ENCODE measurements at regions not wholly inside any gene's neighbourhood (a gene's known extent, or its start where the extent isn't known, plus 50 kb on each side); places are given as distances from the start of the nearest gene placed in this dataset.

DNA sequence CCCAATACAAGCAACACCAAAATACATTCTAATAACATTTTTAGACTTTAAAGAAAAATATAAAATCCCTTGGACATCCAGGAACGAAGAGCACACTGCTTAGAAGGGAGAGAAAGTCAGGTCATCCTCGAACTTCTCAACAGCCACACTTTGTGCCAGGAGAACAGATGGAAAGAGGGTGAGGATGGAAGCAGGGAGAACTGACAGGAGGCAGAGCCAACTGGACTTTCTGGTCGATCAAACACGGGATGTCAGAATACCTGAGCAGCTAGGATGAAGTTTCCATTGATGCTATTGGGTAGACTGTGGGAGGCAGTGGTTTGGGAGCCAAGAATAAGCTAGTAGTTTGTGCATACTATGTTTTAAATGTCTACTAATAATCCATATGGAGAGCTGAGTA is 111.4 kb downstream of the TOMM20 start:
- H3K14ac ChIP-seq (ENCODE audit: low read length): no peak overlapping the region

DNA sequence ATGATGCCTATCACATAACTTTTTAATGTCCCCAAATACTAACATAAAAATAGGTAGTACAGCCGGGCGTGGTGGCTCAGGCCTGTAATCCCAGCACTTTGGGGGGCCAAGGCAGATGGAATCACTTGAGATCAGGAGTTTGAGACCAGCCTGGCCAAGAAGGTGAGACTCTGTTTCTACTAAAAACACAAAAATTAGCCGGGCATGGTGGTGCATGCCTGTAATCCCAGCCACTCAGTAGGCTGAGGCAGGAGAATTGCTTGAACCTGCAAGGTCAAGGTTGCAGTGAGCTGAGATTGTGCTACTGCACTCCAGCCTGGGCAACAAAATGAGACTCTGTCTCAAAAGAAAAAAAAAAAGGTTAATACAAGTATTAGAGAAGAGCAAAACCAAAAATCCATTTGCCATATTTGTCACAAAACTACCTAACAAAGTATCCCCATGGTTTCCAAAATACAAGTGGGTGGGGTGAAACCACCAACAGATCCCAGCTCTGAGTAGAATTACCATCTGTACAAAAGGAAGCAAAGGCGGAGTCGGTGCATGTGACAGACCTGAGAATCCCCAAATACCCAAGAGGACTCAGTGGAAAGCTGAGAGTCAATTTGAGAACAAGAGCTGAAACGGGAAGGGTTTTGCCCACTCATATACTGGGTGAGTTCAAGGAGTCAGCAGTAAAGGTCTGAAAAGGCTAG is 113.2 kb downstream of the TOMM20 start:
- Histone ChIP-seq H2AFZ (ENCODE audit: insufficient read depth, low read length, poor library complexity) (no peak overlapping the region), H4K8ac (ENCODE audit: low read depth, low read length) (no peak overlapping the region), H2BK5ac (ENCODE audit: low read depth, low read length, poor library complexity) (no peak overlapping the region), H3K14ac (ENCODE audit: low read length) (no peak overlapping the region), H2BK12ac (ENCODE audit: low read length) (peak overlapping the region; percentile 85), H3K79me2 (ENCODE audit: control insufficient read depth, insufficient read depth, low read length, poor library complexity) (peaks cover 3% of the 10 kb centered on the region), H3K4me1 (ENCODE audit: control insufficient read depth in 1 of 2, insufficient read depth in 2 of 2, low read length in 2 of 2) (peaks cover 30% of the 10 kb centered on the region in 2 experiments), H4K12ac (ENCODE audit: low read depth, low read length) (no peak overlapping the region), H3K27ac (ENCODE audit: low read depth, low read length) (no peak overlapping the region), H3K23ac (ENCODE audit: low read length) (no peak overlapping the region), H3K18ac (ENCODE audit: low read length) (no peak overlapping the region), H3K36me3 (ENCODE audit: control insufficient read depth in 1 of 2, insufficient read depth in 2 of 2, low read length in 2 of 2) (no peaks in the 10 kb centered on the region), H3K4me2 (ENCODE audit: low read length) (no peak overlapping the region), H3K27me3 (ENCODE audit: insufficient read depth, low read length) (no peaks in the 10 kb centered on the region), H4K91ac (ENCODE audit: low read depth, low read length) (peak overlapping the region; percentile 53), H3K79me1 (ENCODE audit: low read length) (peaks cover 25% of the 10 kb centered on the region), H3K4me3 (ENCODE audit: low read depth, low read length) (no peak overlapping the region), H3K4ac (ENCODE audit: low read depth, low read length) (no peak overlapping the region), H2AK5ac (ENCODE audit: low read length) (peak overlapping the region; percentile 49), H2BK120ac (ENCODE audit: insufficient read depth, low read length, poor library complexity) (no peak overlapping the region), H3K9ac (ENCODE audit: low read length) (no peak overlapping the region), H3K9me3 (ENCODE audit: insufficient read depth, low read depth, low read length) (peaks cover 1% of the 10 kb centered on the region)
- no CpG with 5 or more reads among the region's 6 CpGs for WGBS (ENCODE audit: extremely low coverage, insufficient coverage, insufficient read length)
- DNase-seq: no peak

More for the DNA sequence above, 111.4 kb downstream of the TOMM20 start:
- H3K27me3 ChIP-seq (ENCODE audit: insufficient read depth, low read length): no peaks in the 10 kb centered on the region
- peaks cover 1% of the 10 kb centered on the region for H3K9me3 ChIP-seq (ENCODE audit: insufficient read depth, low read depth, low read length)
- no peak overlapping the region for H3K18ac ChIP-seq (ENCODE audit: low read length)
- H3K27ac ChIP-seq (ENCODE audit: low read depth, low read length): peak overlapping the region; percentile 84
- H3K9ac ChIP-seq (ENCODE audit: low read length): no peak overlapping the region
- no peak overlapping the region for H3K4me2 ChIP-seq (ENCODE audit: low read length)
- H3K23ac ChIP-seq (ENCODE audit: low read length): no peak overlapping the region
- no peak overlapping the region for H3K4ac ChIP-seq (ENCODE audit: low read depth, low read length)
- no CpG with 5 or more reads among the region's 4 CpGs for WGBS (ENCODE audit: extremely low coverage, insufficient coverage, insufficient read length)
- peak overlapping the region; percentile 49 for H4K8ac ChIP-seq (ENCODE audit: low read depth, low read length)
- peaks cover 22 to 26% of the 10 kb centered on the region in 2 experiments for H3K4me1 ChIP-seq (ENCODE audit: control insufficient read depth in 1 of 2, insufficient read depth in 2 of 2, low read length in 2 of 2)
- H4K12ac ChIP-seq (ENCODE audit: low read depth, low read length): no peak overlapping the region
- peak overlapping the region; percentile 77 for H2BK5ac ChIP-seq (ENCODE audit: low read depth, low read length, poor library complexity)
- H3K4me3 ChIP-seq (ENCODE audit: low read depth, low read length): no peak overlapping the region
- H2BK120ac ChIP-seq (ENCODE audit: insufficient read depth, low read length, poor library complexity): no peak overlapping the region
- peak overlapping the region; percentile 98 for H2BK12ac ChIP-seq (ENCODE audit: low read length)
- H2AFZ ChIP-seq (ENCODE audit: insufficient read depth, low read length, poor library complexity): no peak overlapping the region
- peaks cover 3% of the 10 kb centered on the region for H3K79me2 ChIP-seq (ENCODE audit: control insufficient read depth, insufficient read depth, low read length, poor library complexity)
- H3K36me3 ChIP-seq (ENCODE audit: control insufficient read depth in 1 of 2, insufficient read depth in 2 of 2, low read length in 2 of 2): no peaks in the 10 kb centered on the region
- peaks cover 21% of the 10 kb centered on the region for H3K79me1 ChIP-seq (ENCODE audit: low read length)
- peak overlapping the region; percentile 84 for H2AK5ac ChIP-seq (ENCODE audit: low read length)
- DNase-seq: no peak
- H4K91ac ChIP-seq (ENCODE audit: low read depth, low read length): peak overlapping the region; percentile 77

DNA sequence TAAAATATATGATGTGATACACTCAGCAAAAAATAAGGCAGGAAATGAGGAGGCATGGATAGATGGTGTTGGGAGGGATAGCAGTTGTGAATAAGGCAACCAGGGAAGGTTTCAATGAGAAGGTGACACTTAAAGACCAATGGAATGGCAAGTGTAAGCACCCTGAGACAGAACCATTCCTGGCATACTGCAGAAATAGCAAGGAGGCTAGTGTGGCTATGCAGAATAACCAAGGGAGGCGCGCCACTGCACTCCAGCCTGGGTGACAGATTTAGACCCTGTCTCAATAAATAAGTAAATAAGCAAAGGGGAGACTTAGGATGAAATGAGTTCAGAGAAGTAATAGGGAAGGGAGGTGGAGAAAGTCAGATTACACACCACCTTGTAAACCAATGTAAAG is 113.9 kb downstream of the TOMM20 start:
- Histone ChIP-seq H4K91ac (ENCODE audit: low read depth, low read length) (peak overlapping the region; percentile 15), H3K14ac (ENCODE audit: low read length) (no peak overlapping the region), H3K4me2 (ENCODE audit: low read length) (no peak overlapping the region), H4K8ac (ENCODE audit: low read depth, low read length) (no peak overlapping the region), H2BK5ac (ENCODE audit: low read depth, low read length, poor library complexity) (no peak overlapping the region), H3K18ac (ENCODE audit: low read length) (no peak overlapping the region), H3K27me3 (ENCODE audit: insufficient read depth, low read length) (no peaks in the 10 kb centered on the region), H3K4ac (ENCODE audit: low read depth, low read length) (no peak overlapping the region), H3K79me1 (ENCODE audit: low read length) (peaks cover 25% of the 10 kb centered on the region), H2AK5ac (ENCODE audit: low read length) (no peak overlapping the region), H3K9ac (ENCODE audit: low read length) (no peak overlapping the region), H3K36me3 (ENCODE audit: control insufficient read depth in 1 of 2, insufficient read depth in 2 of 2, low read length in 2 of 2) (no peaks in the 10 kb centered on the region), H3K79me2 (ENCODE audit: control insufficient read depth, insufficient read depth, low read length, poor library complexity) (peaks cover 3% of the 10 kb centered on the region), H2BK120ac (ENCODE audit: insufficient read depth, low read length, poor library complexity) (no peak overlapping the region), H4K12ac (ENCODE audit: low read depth, low read length) (no peak overlapping the region), H2AFZ (ENCODE audit: insufficient read depth, low read length, poor library complexity) (no peak overlapping the region), H3K4me1 (ENCODE audit: control insufficient read depth in 1 of 2, insufficient read depth in 2 of 2, low read length in 2 of 2) (peaks cover 30% of the 10 kb centered on the region in 2 experiments), H3K9me3 (ENCODE audit: insufficient read depth, low read depth, low read length) (peaks cover 1% of the 10 kb centered on the region), H3K4me3 (ENCODE audit: low read depth, low read length) (no peak overlapping the region), H2BK12ac (ENCODE audit: low read length) (peak overlapping the region; percentile 47), H3K23ac (ENCODE audit: low read length) (no peak overlapping the region), H3K27ac (ENCODE audit: low read depth, low read length) (no peak overlapping the region)
- DNase-seq: peak; percentile 45 to 73
- no CpG with 5 or more reads among the region's 2 CpGs for WGBS (ENCODE audit: extremely low coverage, insufficient coverage, insufficient read length)

DNA sequence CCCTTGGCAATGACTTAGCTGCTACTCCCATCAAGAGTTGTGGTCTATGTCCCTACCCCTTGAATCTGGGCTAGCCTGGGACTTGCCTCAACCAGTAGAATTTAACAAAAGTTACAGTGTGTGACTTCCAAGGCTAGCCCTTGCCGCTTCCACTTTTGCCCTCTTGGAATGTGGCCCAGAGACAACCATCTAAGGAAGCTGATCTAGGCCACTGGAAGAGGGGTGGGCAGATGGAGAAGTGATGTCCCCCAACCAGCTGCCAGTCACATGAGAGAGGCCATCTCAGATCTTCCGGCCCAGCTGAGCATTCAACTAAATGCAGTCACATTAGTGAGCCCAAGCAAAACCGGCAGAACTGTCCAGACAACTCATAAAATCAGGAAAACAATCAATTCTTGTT is 115.1 kb downstream of the TOMM20 start:
- peak overlapping the region; percentile 82 for H2BK12ac ChIP-seq (ENCODE audit: low read length)
- no peak overlapping the region for H3K4me3 ChIP-seq (ENCODE audit: low read depth, low read length)
- peak overlapping the region; percentile 32 for H4K8ac ChIP-seq (ENCODE audit: low read depth, low read length)
- peak overlapping the region; percentile 43 for H2BK5ac ChIP-seq (ENCODE audit: low read depth, low read length, poor library complexity)
- no peak overlapping the region for H3K9ac ChIP-seq (ENCODE audit: low read length)
- no peak overlapping the region for H3K4me2 ChIP-seq (ENCODE audit: low read length)
- H3K18ac ChIP-seq (ENCODE audit: low read length): no peak overlapping the region
- H4K12ac ChIP-seq (ENCODE audit: low read depth, low read length): no peak overlapping the region
- H3K4ac ChIP-seq (ENCODE audit: low read depth, low read length): no peak overlapping the region
- H3K23ac ChIP-seq (ENCODE audit: low read length): no peak overlapping the region
- H2AFZ ChIP-seq (ENCODE audit: insufficient read depth, low read length, poor library complexity): no peak overlapping the region
- peaks cover 22% of the 10 kb centered on the region for H3K79me1 ChIP-seq (ENCODE audit: low read length)
- H2BK120ac ChIP-seq (ENCODE audit: insufficient read depth, low read length, poor library complexity): peak overlapping the region; percentile 36
- peaks cover 3% of the 10 kb centered on the region for H3K79me2 ChIP-seq (ENCODE audit: control insufficient read depth, insufficient read depth, low read length, poor library complexity)
- no peaks in the 10 kb centered on the region for H3K27me3 ChIP-seq (ENCODE audit: insufficient read depth, low read length)
- peak overlapping the region; percentile 81 for H3K27ac ChIP-seq (ENCODE audit: low read depth, low read length)
- no peaks in the 10 kb centered on the region for H3K36me3 ChIP-seq (ENCODE audit: control insufficient read depth in 1 of 2, insufficient read depth in 2 of 2, low read length in 2 of 2)
- H2AK5ac ChIP-seq (ENCODE audit: low read length): peak overlapping the region; percentile 49
- DNase-seq: peak in 1 of 2 donors; percentile 62
- H3K4me1 ChIP-seq (ENCODE audit: control insufficient read depth in 1 of 2, insufficient read depth in 2 of 2, low read length in 2 of 2): peaks cover 27 to 28% of the 10 kb centered on the region in 2 experiments
- peaks cover 1% of the 10 kb centered on the region for H3K9me3 ChIP-seq (ENCODE audit: insufficient read depth, low read depth, low read length)
- H4K91ac ChIP-seq (ENCODE audit: low read depth, low read length): peak overlapping the region; percentile 57
- peak overlapping the region; percentile 63 for H3K14ac ChIP-seq (ENCODE audit: low read length)
- no CpG with 5 or more reads among the region's 3 CpGs for WGBS (ENCODE audit: extremely low coverage, insufficient coverage, insufficient read length)
